ENCODE measurements at regions not wholly inside any gene's neighbourhood (a gene's known extent, or its start where the extent isn't known, plus 50 kb on each side); places are given as distances from the start of the nearest gene placed in this dataset.

- no peak for DNase-seq
- 63 to 89% (median 80%) methylated on average over 6 of the region's 6 CpGs for WGBS, 5 donors
- H3K36me3 ChIP-seq, result no peaks in the 10 kb centered on the region
- H3K27ac ChIP-seq, result no peak overlapping the region
- no peaks in the 10 kb centered on the region for H3K4me1 ChIP-seq
- no peak overlapping the region for H3K4me3 ChIP-seq
- H3K27me3 ChIP-seq (replicated peaks in 1 of 7), result no peaks in the 10 kb centered on the region
- TF ChIP-seq POLR2AphosphoS5 (IDR thresholded peaks at IDR 0.05) (no peak), POLR2A (IDR thresholded peaks at IDR 0.05) (no peak), CTCF (IDR thresholded peaks at IDR 0.05 in 8 of 11, conservative IDR thresholded peaks at IDR 0.05 in 3 of 11) (no peak)
- H3K9me3 ChIP-seq, result no peaks in the 10 kb centered on the region
- intact Hi-C loops (cut with DNase I; ENCODE audit: low total_unique reads), result no loop called here
Measured at GRCh38 chr12:63090716-63091115, 60.3 kb downstream of the AVPR1A start.

- intact Hi-C loops (cut with DNase I; ENCODE audit: low total_unique reads), result no loop called here
- H3K4me1 ChIP-seq, result no peaks in the 10 kb centered on the region
- H3K4me3 ChIP-seq, result no peak overlapping the region
- WGBS, 5 donors, result 78 to 93% (median 84%) methylated on average over 7 of the region's 7 CpGs
- no peaks in the 10 kb centered on the region for H3K9me3 ChIP-seq
- TF ChIP-seq POLR2AphosphoS5 (IDR thresholded peaks at IDR 0.05), result no peak
- no peak for TF ChIP-seq CTCF (IDR thresholded peaks at IDR 0.05 in 8 of 11, conservative IDR thresholded peaks at IDR 0.05 in 3 of 11)
- TF ChIP-seq POLR2A (IDR thresholded peaks at IDR 0.05), result no peak
- no peak for DNase-seq
- no peak overlapping the region for H3K27ac ChIP-seq
- no peaks in the 10 kb centered on the region for H3K27me3 ChIP-seq (replicated peaks in 1 of 7)
- no peaks in the 10 kb centered on the region for H3K36me3 ChIP-seq
Measured at GRCh38 chr12:63086149-63086915, 64.7 kb downstream of the AVPR1A start.

GRCh38 chr12:63085120-63085519, 65.9 kb downstream of the AVPR1A start:
- no peak for DNase-seq
- Histone ChIP-seq H3K4me1 (no peaks in the 10 kb centered on the region), H3K4me3 (no peak overlapping the region), H3K9me3 (no peaks in the 10 kb centered on the region), H3K27me3 (replicated peaks in 1 of 7) (no peaks in the 10 kb centered on the region), H3K27ac (no peak overlapping the region), H3K36me3 (no peaks in the 10 kb centered on the region)
- 67 to 81% (median 76%) methylated on average over 4 of the region's 4 CpGs for whole genome bisulfite sequencing, 5 donors
- intact Hi-C loops (cut with DNase I; ENCODE audit: low total_unique reads), result no loop called here
- no peak for TF ChIP-seq POLR2AphosphoS5 (IDR thresholded peaks at IDR 0.05)

- no peak for DNase-seq
- no peak for TF ChIP-seq POLR2A (IDR thresholded peaks at IDR 0.05)
- TF ChIP-seq CTCF (IDR thresholded peaks at IDR 0.05 in 8 of 11, conservative IDR thresholded peaks at IDR 0.05 in 3 of 11), result no peak
- TF ChIP-seq POLR2AphosphoS5 (IDR thresholded peaks at IDR 0.05), result no peak
- Histone ChIP-seq H3K36me3 (no peaks in the 10 kb centered on the region), H3K4me1 (no peaks in the 10 kb centered on the region), H3K27me3 (replicated peaks in 1 of 7) (no peaks in the 10 kb centered on the region), H3K27ac (no peak overlapping the region), H3K9me3 (no peaks in the 10 kb centered on the region), H3K4me3 (no peak overlapping the region)
- intact Hi-C loops (cut with DNase I; ENCODE audit: low total_unique reads), result no loop called here
- 61 to 78% (median 70%) methylated on average over 1 of the region's 1 CpG for WGBS, 5 donors
Measured at GRCh38 chr12:63084501-63084900, 66.5 kb downstream of the AVPR1A start.

All from spleen (tissue), 11 donors.